Stromal cell of bone marrow (primary cell): ENCODE measurements at regions not wholly inside any gene's neighbourhood (a gene's known extent, or its start where the extent isn't known, plus 50 kb on each side); places are given as distances from the start of the nearest gene placed in this dataset.
A peak's percentile ranks its signal among the peaks of the same experiment; 100 is the strongest.
"Not testable (repeated sequence)": the region's sequence is repeated elsewhere in the genome, so short reads cannot be mapped to it uniquely, and the experiment has no call there.

Source experiments
- DNase-seq: peaks from one replicate; pipeline ENCODE4 v3.0.0-alpha.2; 2012; ENCODE audit warnings: low read depth

- no peak for DNase-seq
Observed at GRCh38 chr18:24561369-24561965, 101.0 kb downstream of the HRH4 start.

GRCh38 chr18:24567199-24567598, 106.8 kb downstream of the HRH4 start:
- DNase-seq, result peak; percentile 6

- DNase-seq, result peak; percentile 14
Observed at GRCh38 chr18:24570716-24571115, 110.3 kb downstream of the HRH4 start.

DNA sequence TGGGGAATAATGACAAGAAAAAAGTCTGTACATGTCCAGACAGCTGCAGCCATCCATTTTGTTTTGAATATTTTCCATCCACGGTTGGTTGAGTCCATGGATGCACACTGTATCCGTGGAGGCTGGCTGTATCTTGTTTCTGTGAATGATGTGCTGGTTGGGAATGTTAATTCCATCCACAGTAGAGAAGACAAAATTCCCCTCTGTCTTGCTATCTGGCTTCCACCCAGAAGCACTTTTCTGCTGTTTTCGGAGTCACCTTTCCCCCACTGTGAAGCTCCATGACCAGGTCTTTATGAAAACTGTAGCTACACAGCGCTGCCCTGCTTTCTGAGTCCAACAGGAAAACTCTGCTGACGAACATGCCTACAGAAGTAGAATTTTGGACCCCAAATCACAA, 122.3 kb downstream of the HRH4 start:
- no peak for DNase-seq

- no peak for DNase-seq
Observed at GRCh38 chr18:24584205-24584604, 123.8 kb downstream of the HRH4 start.

DNA sequence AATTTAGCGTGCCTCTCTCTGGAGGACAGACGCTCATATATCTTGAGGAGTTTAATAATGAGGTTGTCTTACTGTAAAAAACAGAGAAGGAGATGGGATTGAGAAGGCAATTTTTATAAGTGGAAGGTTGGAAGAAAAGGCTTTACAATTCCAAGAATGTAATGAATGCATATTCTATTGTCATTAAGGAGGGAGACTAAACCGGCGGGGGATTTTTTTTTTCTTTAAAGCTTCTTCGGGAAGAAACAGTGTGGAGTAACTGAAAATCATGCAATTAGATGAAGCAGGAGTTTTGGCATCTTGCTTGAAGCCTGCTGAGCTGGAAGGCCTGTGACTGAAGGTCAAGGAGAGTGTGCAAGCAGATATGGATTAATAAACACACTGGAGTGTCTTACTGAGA, 124.4 kb downstream of the HRH4 start:
- no peak for DNase-seq

GRCh38 chr18:24585996-24586566, 125.6 kb downstream of the HRH4 start:
- no peak for DNase-seq

DNA sequence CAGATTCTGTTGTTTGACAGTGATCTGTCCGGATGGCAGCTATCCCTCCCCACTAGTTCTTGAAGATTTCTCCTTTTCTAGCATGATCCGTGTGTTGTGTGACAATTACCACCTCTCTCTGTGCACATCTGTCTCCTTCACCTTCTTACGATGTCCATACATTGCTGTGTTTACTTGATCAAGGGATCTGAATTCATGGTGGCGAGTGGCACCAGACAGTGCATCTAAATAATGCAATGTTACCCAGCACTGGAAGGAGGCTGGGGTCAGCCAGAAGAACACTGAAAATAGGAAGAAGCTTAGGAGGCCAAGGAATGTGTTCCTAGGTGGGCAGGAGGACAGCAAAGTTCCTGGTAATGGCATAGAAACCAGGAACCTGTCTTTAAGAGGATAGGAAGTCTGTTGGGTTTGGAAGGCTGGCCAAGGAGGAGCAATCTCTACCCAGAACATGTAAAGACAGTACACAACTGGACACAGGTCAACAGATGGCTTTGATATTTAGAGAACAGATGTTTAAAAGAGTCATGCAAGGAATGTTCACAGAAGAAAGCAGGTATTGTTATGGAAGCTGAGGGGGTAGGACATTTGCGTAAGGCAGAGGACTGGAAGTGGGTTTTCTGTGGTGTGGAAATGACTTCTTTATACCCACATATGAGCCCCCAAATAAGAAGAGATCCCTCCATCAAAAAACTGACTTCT, 126.4 kb downstream of the HRH4 start:
- no peak for DNase-seq

- DNase-seq, result no peak
Observed at GRCh38 chr18:24588440-24588839, 128.0 kb downstream of the HRH4 start.

- DNase-seq, result no peak
Observed at GRCh38 chr18:24590946-24591345, 130.5 kb downstream of the HRH4 start.

GRCh38 chr18:24593401-24593800, 133.0 kb downstream of the HRH4 start:
- no peak for DNase-seq

DNA sequence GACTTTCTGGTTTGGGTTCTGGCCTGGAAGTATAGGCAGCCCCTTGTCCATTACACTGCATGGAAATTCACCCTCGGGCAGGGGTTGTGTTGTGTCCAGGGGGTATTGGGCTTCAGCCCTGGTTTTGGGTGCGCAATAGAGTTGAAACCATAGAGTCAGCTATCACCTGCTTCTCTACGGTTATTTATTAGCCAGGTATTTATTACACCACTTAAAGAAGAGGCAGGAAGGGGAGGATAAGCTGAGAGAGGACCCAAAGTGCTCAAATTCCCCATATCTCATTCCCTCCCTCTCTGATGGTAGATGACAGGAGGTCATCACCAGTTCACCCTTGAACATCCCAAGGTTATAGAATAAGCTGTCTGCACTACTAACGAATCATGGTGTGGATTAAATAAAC, 133.4 kb downstream of the HRH4 start:
- DNase-seq, result no peak

GRCh38 chr18:24595561-24596031, 135.2 kb downstream of the HRH4 start:
- no peak for DNase-seq

- peak; percentile 50 for DNase-seq
Observed at GRCh38 chr18:24600076-24600654, 139.7 kb downstream of the HRH4 start.

DNA sequence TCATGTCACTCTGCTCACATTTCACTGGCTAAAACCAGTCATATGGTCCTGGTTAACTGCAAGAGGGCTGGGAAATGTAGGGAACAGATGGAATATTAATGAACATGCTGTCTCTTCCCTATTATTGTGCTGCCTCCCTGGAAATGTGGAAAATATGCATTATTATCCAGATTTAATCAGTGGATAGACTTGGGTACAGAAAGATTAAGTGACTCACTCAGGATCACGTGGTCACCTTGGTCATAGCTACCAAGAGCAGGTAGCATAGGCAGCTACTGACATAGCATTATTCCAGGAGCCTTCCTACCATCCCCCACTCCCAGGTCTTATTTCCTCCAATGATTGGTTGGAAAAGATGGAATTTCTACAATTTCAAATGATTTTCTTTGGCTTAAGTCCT, 141.1 kb downstream of the HRH4 start:
- DNase-seq, result no peak

GRCh38 chr18:24602201-24602600, 141.8 kb downstream of the HRH4 start:
- DNase-seq, result no peak

- no peak for DNase-seq
Observed at GRCh38 chr18:24603151-24603550, 142.7 kb downstream of the HRH4 start.

DNA sequence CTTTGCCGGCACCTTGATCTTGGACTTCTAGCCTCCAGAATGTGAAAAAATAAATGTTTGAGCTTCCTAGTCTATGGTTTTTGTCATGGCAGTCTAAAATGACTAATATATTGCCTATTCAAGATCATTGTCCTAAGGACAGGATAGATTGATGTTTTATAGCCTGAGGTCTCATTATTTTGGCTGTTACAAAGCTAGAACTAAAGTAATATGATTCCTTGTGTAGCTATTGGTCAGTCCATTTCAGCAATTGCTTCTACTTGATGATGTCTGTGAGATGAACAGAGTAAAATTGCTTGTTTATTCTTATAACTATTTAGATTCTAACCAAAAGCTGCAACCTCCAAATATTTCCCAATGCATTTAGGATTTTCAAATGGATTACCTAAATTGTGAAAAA, 145.0 kb downstream of the HRH4 start:
- no peak for DNase-seq

DNA sequence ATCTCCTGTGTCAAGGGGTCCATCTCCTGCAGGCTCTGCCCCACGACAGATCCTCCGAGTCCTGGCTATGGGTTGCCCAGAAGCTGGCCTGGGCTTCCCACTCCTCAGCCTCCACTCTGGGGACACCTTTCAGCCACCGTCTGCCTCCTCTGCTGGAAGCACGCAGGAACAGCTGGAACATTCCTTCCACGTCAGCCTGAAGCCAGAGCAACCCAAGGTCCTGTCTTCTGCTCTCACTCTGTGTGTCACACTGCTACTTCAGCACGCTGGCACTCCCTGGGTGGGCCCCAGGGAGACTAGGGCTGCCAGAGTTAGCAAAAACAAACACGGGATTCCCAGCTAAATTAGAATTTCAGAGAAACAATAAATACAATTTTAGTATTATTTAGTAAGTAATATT, 148.8 kb downstream of the HRH4 start:
- no peak for DNase-seq

GRCh38 chr18:24611075-24611474, 150.6 kb downstream of the HRH4 start:
- no peak for DNase-seq

DNA sequence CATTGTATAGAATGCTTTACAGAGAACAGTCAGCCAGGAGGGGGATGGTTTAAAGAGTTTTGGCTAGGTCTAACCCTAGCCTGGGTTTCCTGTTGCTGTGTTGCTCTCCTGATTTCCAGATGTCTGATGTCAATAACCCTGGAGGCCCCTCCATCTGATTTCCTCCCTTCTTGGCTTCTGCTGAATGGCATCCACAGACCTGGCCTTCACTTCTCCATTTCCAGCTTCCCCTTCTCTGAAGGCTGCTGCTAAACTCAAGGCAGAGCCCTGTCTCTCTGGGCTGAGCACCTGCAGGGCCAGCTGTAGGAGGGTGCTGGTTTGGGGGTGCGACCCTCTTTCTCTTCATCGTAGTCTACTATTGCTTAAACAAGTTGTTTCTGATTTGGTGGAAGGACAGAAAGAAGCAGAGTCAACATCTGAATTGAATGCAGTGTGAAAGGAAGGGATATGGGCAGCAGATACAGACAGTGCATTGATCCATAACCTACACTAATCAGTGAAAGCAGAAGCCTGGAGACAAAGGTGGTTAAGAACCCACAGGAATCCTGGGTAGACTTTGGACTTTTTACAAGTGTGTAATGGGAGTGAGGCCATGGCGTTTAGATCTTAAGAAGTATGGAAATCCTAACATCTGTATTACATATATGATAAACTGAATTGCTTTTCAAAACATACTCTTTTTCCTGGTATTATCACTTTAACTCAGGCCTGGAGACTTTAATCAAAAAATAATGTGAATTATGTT, 153.6 kb downstream of the HRH4 start:
- DNase-seq, result no peak

GRCh38 chr18:24616653-24617052, 156.2 kb downstream of the HRH4 start:
- no peak for DNase-seq

GRCh38 chr18:24624421-24624820, 164.0 kb downstream of the HRH4 start:
- DNase-seq, result not testable (repeated sequence)
